Neuronal stem cell (in vitro differentiated cells): ENCODE measurements at regions not wholly inside any gene's neighbourhood (a gene's known extent, or its start where the extent isn't known, plus 50 kb on each side); places are given as distances from the start of the nearest gene placed in this dataset.

Source experiments
- DNase-seq: peaks from one replicate; pipeline ENCODE4 v3.0.0-alpha.2; 2013; ENCODE audit warnings: low spot score
- H2AFZ ChIP-seq: one replicate; pipeline ENCODE4 v1.6.1; 2013; ENCODE audit warnings: mild to moderate bottlenecking, low read length, inconsistent platforms
- H2AK5ac ChIP-seq: 2 replicates; pipeline ENCODE4 v1.6.1; 2013; ENCODE audit warnings: low read depth, mild to moderate bottlenecking, inconsistent platforms, low read length, moderate library complexity, mixed read lengths
- H2BK120ac ChIP-seq: 2 replicates; pipeline ENCODE4 v1.6.1; 2013; ENCODE audit warnings: low read depth, mild to moderate bottlenecking, inconsistent platforms, low read length, moderate library complexity, mixed read lengths
- H2BK12ac ChIP-seq: one replicate; pipeline ENCODE4 v1.6.1; 2013; ENCODE audit warnings: low read length, inconsistent platforms
- H2BK15ac ChIP-seq: 2 replicates; pipeline ENCODE4 v1.6.1; 2013; ENCODE audit warnings: mild to moderate bottlenecking, low read length, inconsistent platforms, mixed read lengths
- H2BK5ac ChIP-seq: one replicate; pipeline ENCODE4 v1.6.1; 2013; ENCODE audit warnings: inconsistent platforms, mild to moderate bottlenecking, low read length, moderate library complexity
- H3K14ac ChIP-seq: one replicate; pipeline ENCODE4 v1.6.1; 2013; ENCODE audit warnings: low read length, inconsistent platforms
- H3K18ac ChIP-seq: 2 replicates; pipeline ENCODE4 v1.6.1; 2013; ENCODE audit warnings: low read length, inconsistent platforms
- H3K23ac ChIP-seq: 2 replicates; pipeline ENCODE4 v1.6.1; 2013; ENCODE audit warnings: low read depth, mild to moderate bottlenecking, mixed read lengths, low read length, inconsistent platforms; ENCODE audit not compliant: poor library complexity
- H3K27ac ChIP-seq: replicated peaks from 3 replicates; pipeline ENCODE4 v1.5.1; 2013; ENCODE audit warnings: low read length, inconsistent platforms
- H3K27me3 ChIP-seq, 3 experiments: 2 replicates each; pipeline ENCODE4 v1.6.1; 2013; ENCODE audit warnings: low read length in 3 of 3, mild to moderate bottlenecking in 2 of 3, inconsistent platforms in 1 of 3, low read depth in 1 of 3, mixed read lengths in 1 of 3, moderate library complexity in 1 of 3; ENCODE audit not compliant: control insufficient read depth in 3 of 3, insufficient read depth in 3 of 3
- H3K36me3 ChIP-seq, 2 donors: replicated peaks in 1 of 2; 2 replicates each; pipeline ENCODE4 v1.6.1; 2013; ENCODE audit warnings: low read length in 2 of 2; ENCODE audit not compliant: control insufficient read depth in 2 of 2, insufficient read depth in 2 of 2
- H3K4ac ChIP-seq: 2 replicates; pipeline ENCODE4 v1.6.1; 2013; ENCODE audit warnings: inconsistent platforms, mild to moderate bottlenecking, low read length, moderate library complexity
- H3K4me1 ChIP-seq, 2 donors: 1 replicate in 1 of 2; 2 replicates in 1 of 2; pipeline ENCODE4 v1.6.1; 2013; ENCODE audit warnings: low read length in 2 of 2, low read depth in 1 of 2; ENCODE audit not compliant: control insufficient read depth in 2 of 2, insufficient read depth in 1 of 2
- H3K4me2 ChIP-seq: one replicate; pipeline ENCODE4 v1.6.1; 2013; ENCODE audit warnings: mild to moderate bottlenecking, low read length, inconsistent platforms; ENCODE audit not compliant: insufficient read depth, poor library complexity, severe bottlenecking
- H3K4me3 ChIP-seq, 2 donors: 2 replicates each; pipeline ENCODE4 v1.5.1; 2013; ENCODE audit warnings: low read length in 2 of 2, mild to moderate bottlenecking in 2 of 2, inconsistent platforms in 1 of 2, moderate library complexity in 1 of 2
- H3K79me1 ChIP-seq: one replicate; pipeline ENCODE4 v1.6.1; 2013; ENCODE audit warnings: low read depth, mild to moderate bottlenecking, inconsistent platforms, low read length, moderate library complexity
- H3K9ac ChIP-seq: one replicate; pipeline ENCODE4 v1.6.1; 2013; ENCODE audit warnings: mild to moderate bottlenecking, low read depth, low read length, inconsistent platforms; ENCODE audit not compliant: poor library complexity
- H3K9me3 ChIP-seq, 2 donors: replicated peaks in 1 of 2; 2 replicates each; pipeline versions ENCODE3 to v1.6.1; 2013; ENCODE audit warnings: low read length in 2 of 2, mild to moderate bottlenecking in 2 of 2, inconsistent platforms in 1 of 2, low read depth in 1 of 2, mixed read lengths in 1 of 2, moderate library complexity in 1 of 2; ENCODE audit not compliant: control insufficient read depth in 2 of 2, insufficient read depth in 1 of 2
- H4K8ac ChIP-seq: one replicate; pipeline ENCODE4 v1.6.1; 2013; ENCODE audit warnings: low read depth, mild to moderate bottlenecking, inconsistent platforms, low read length, moderate library complexity
- H4K91ac ChIP-seq: one replicate; pipeline ENCODE4 v1.6.1; 2013; ENCODE audit warnings: low read length, low read depth, mild to moderate bottlenecking, inconsistent platforms; ENCODE audit not compliant: poor library complexity
- WGBS, 2 donors: extraction: QIAGEN DNeasy Blood & Tissue Kit; methylation state at CpG; one replicate each; pipeline ENCODE4 v1.1.7; 2013; ENCODE audit warnings: missing lambda C conversion rate in 2 of 2, mixed read lengths in 1 of 2; ENCODE audit not compliant: insufficient read length in 2 of 2, insufficient replicate concordance in 1 of 2; ENCODE audit errors: extremely low coverage in 2 of 2; 5-methylcytosine and 5-hydroxymethylcytosine counted together

- Histone ChIP-seq H3K4me1 (peaks cover 21 to 68% of the 10 kb centered on the region in 2 donors), H3K4ac (no peak overlapping the region), H2AK5ac (no peak overlapping the region), H2BK12ac (no peak overlapping the region), H2BK15ac (no peak overlapping the region), H3K4me2 (peak overlapping the region; percentile 63), H4K91ac (no peak overlapping the region), H3K27me3 (no peaks in the 10 kb centered on the region), H3K23ac (no peak overlapping the region), H3K27ac (peak overlapping the region; percentile 96), H3K36me3 (no peaks in the 10 kb centered on the region), H3K14ac (no peak overlapping the region), H3K4me3 (peak overlapping the region; percentile 48 to 65), H3K79me1 (no peaks in the 10 kb centered on the region), H3K9ac (no peak overlapping the region), H2BK5ac (peak overlapping the region; percentile 49), H4K8ac (no peak overlapping the region), H3K18ac (peak overlapping the region; percentile 88), H3K9me3 (no peaks in the 10 kb centered on the region), H2AFZ (peak overlapping the region; percentile 70), H2BK120ac (no peak overlapping the region)
- DNase-seq, result no peak
- WGBS, 2 donors, result no CpG with 5 or more reads among the region's 19 CpGs
Observed at GRCh38 chr15:38073178-38073946, 138.9 kb downstream of the TMCO5A start.

- Histone ChIP-seq H4K91ac (no peak overlapping the region), H3K4me1 (peaks cover 17 to 70% of the 10 kb centered on the region in 2 donors), H3K14ac (no peak overlapping the region), H3K9me3 (no peaks in the 10 kb centered on the region), H2BK5ac (no peak overlapping the region), H3K23ac (no peak overlapping the region), H3K36me3 (no peaks in the 10 kb centered on the region), H2AK5ac (no peak overlapping the region), H3K4ac (no peak overlapping the region), H4K8ac (no peak overlapping the region), H3K4me3 (peak overlapping the region in 1 of 2 donors; percentile 48), H2BK12ac (no peak overlapping the region), H3K4me2 (no peak overlapping the region), H2BK120ac (no peak overlapping the region), H2BK15ac (no peak overlapping the region), H3K79me1 (no peaks in the 10 kb centered on the region), H2AFZ (no peak overlapping the region), H3K27me3 (no peaks in the 10 kb centered on the region), H3K18ac (no peak overlapping the region), H3K27ac (peak overlapping the region; percentile 96), H3K9ac (no peak overlapping the region)
- no peak for DNase-seq
- WGBS, 2 donors, result 93% methylated on average over 2 of the region's 5 CpGs; no CpG with 5 or more reads in 1 of the 2 donors
Observed at GRCh38 chr15:38074029-38074428, 139.6 kb downstream of the TMCO5A start.

DNA sequence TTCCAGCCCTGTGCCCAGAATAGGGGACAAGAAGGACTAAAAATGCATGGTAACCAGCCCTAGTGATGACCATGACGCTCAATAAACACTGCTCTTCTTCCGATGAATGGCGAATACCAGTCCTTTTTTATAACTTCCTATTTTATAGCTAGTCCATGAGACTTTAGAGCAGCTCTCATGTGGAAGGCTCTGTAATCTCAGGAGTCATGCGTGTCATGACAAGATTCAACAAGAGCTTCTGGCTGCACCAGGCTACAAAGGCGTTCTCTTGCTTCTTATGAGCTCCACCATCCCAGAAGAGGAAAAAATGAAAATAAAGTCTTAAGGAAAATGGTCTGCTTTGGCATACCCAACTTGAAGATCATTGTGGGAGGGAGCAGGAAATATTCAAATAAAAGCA lies 141.0 kb downstream of the TMCO5A start:
- no peak overlapping the region for H2BK120ac ChIP-seq
- H2BK15ac ChIP-seq, result no peak overlapping the region
- no peak overlapping the region for H3K23ac ChIP-seq
- no peak overlapping the region for H3K9ac ChIP-seq
- no peak overlapping the region for H2BK5ac ChIP-seq
- H4K8ac ChIP-seq, result no peak overlapping the region
- no peaks in the 10 kb centered on the region for H3K27me3 ChIP-seq
- no peaks in the 10 kb centered on the region for H3K36me3 ChIP-seq
- H2AK5ac ChIP-seq, result no peak overlapping the region
- no peak overlapping the region for H3K18ac ChIP-seq
- H3K4me1 ChIP-seq, result peaks cover 11 to 67% of the 10 kb centered on the region in 2 donors
- H2BK12ac ChIP-seq, result no peak overlapping the region
- H3K27ac ChIP-seq, result no peak overlapping the region
- H2AFZ ChIP-seq, result no peak overlapping the region
- H3K79me1 ChIP-seq, result no peaks in the 10 kb centered on the region
- no peak overlapping the region for H4K91ac ChIP-seq
- no peak overlapping the region for H3K4me3 ChIP-seq
- WGBS, 2 donors, result no CpG with 5 or more reads among the region's 5 CpGs
- H3K4ac ChIP-seq, result no peak overlapping the region
- H3K4me2 ChIP-seq, result no peak overlapping the region
- H3K14ac ChIP-seq, result no peak overlapping the region
- DNase-seq, result no peak
- no peaks in the 10 kb centered on the region for H3K9me3 ChIP-seq

DNA sequence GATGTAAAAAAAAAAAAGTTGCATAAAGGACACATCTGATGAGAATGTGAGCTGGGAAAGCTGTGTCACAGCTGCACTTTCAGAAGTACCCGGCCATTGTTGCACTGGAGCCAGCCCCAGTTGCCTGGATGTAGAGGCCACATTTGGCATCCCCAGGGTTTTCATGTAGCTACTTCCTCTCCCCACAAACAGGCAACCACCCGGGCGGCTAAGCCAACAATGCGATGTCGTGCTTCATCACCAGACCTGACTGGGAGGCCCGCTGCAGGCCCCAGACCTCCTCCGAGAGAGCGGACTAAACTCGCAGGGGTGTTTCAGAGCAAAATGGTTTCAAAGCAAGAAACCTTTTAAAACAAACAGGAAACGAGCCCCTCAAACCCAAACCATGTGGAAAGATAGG lies 142.3 kb downstream of the TMCO5A start:
- DNase-seq, result no peak
- Histone ChIP-seq H4K8ac (no peak overlapping the region), H3K9ac (no peak overlapping the region), H2BK5ac (no peak overlapping the region), H2BK12ac (no peak overlapping the region), H3K79me1 (no peaks in the 10 kb centered on the region), H3K4me3 (no peak overlapping the region), H3K4ac (no peak overlapping the region), H3K27me3 (no peaks in the 10 kb centered on the region), H3K18ac (no peak overlapping the region), H3K23ac (no peak overlapping the region), H2AFZ (peak overlapping the region; percentile 78), H3K4me1 (peaks cover 11 to 58% of the 10 kb centered on the region in 2 donors), H3K4me2 (no peak overlapping the region), H2BK15ac (no peak overlapping the region), H3K27ac (no peak overlapping the region), H3K36me3 (no peaks in the 10 kb centered on the region), H4K91ac (no peak overlapping the region), H2AK5ac (no peak overlapping the region), H2BK120ac (no peak overlapping the region), H3K14ac (no peak overlapping the region), H3K9me3 (no peaks in the 10 kb centered on the region)
- no CpG with 5 or more reads among the region's 10 CpGs for WGBS, 2 donors
